Naive thymus-derived CD8-positive, alpha-beta T cell (primary cell): ENCODE measurements at regions not wholly inside any gene's neighbourhood (a gene's known extent, or its start where the extent isn't known, plus 50 kb on each side); places are given as distances from the start of the nearest gene placed in this dataset.

Source experiments
- ATAC-seq, 2 donors: fragments of 150-1000 bp; cut with Tn5 transposase in 1 of 2; sonication (Bioruptor Pico), chemical (Tn5 transposase) in 1 of 2; 1 replicate in 1 of 2; 2 replicates in 1 of 2; pipeline ENCODE4 v1.10.0; 2021; ENCODE audit warnings: mild to moderate bottlenecking in 2 of 2, moderate library complexity in 2 of 2
- POLR2A ChIA-PET: fragments of 350-600 bp; sonication (Branson Sonifier 250); formaldehyde crosslinking; loops from one replicate; lab custom pipeline; 2021; ENCODE audit warnings: antibody characterized with exemption; lab: Charles Lee
- DNase-seq, 10 donors: peaks; one replicate each; pipeline versions ENCODE4 v3.0.0 to v3.0.0-alpha.2; 2020 to 2022
- H3K27ac Mint-ChIP-seq, 10 donors: one replicate each; pipeline ENCODE4 v1.8.0; 2020 to 2022; ENCODE audit warnings: mild to moderate bottlenecking in 10 of 10, mixed read lengths in 10 of 10, moderate library complexity in 4 of 10, inconsistent platforms in 1 of 10
- H3K27me3 Mint-ChIP-seq, 5 donors: one replicate each; pipeline ENCODE4 v1.8.0; 2021 to 2022; ENCODE audit warnings: mixed read lengths in 5 of 5
- H3K36me3 Mint-ChIP-seq, 3 donors: one replicate each; pipeline ENCODE4 v1.8.0; 2020 to 2022; ENCODE audit warnings: mixed read lengths in 3 of 3, mild to moderate bottlenecking in 2 of 3, inconsistent platforms in 1 of 3
- H3K4me1 Mint-ChIP-seq, 4 donors: one replicate each; pipeline ENCODE4 v1.8.0; 2021 to 2022; ENCODE audit warnings: mixed read lengths in 4 of 4
- H3K4me3 Mint-ChIP-seq, 10 donors: one replicate each; pipeline ENCODE4 v1.8.0; 2020 to 2022; ENCODE audit warnings: mild to moderate bottlenecking in 10 of 10, mixed read lengths in 10 of 10, moderate library complexity in 6 of 10, inconsistent platforms in 1 of 10
- H3K9me3 Mint-ChIP-seq, 9 donors: one replicate each; pipeline ENCODE4 v1.8.0; 2020 to 2022; ENCODE audit warnings: mixed read lengths in 9 of 9, mild to moderate bottlenecking in 3 of 9, inconsistent platforms in 1 of 9, moderate library complexity in 1 of 9

GRCh38 chr6:62400521-62401259, 114.7 kb upstream of the KHDRBS2 start:
- Mint-ChIP-seq H3K9me3 (peaks cover 4 to 32% (median 23%) of the 10 kb centered on the region in 9 donors), H3K4me3 (no peak overlapping the region), H3K27ac (peak overlapping the region in 1 of 10 donors; percentile 9), H3K4me1 (no peaks in the 10 kb centered on the region), H3K27me3 (no peaks in the 10 kb centered on the region), H3K36me3 (peaks cover 0 to 6% (median 0%) of the 10 kb centered on the region in 3 donors)
- DNase-seq (no peak), ATAC-seq (no peak)
- POLR2A ChIA-PET, result no interaction called here

- POLR2A ChIA-PET, result no interaction called here
- no peak overlapping the region for H3K4me3 Mint-ChIP-seq
- H3K27me3 Mint-ChIP-seq, result no peaks in the 10 kb centered on the region
- peaks cover 3 to 38% (median 14%) of the 10 kb centered on the region in 9 donors for H3K9me3 Mint-ChIP-seq
- ATAC-seq (no peak), DNase-seq (no peak)
- H3K4me1 Mint-ChIP-seq, result peaks cover 0 to 2% (median 0%) of the 10 kb centered on the region in 4 donors
- H3K27ac Mint-ChIP-seq, result no peak overlapping the region
- H3K36me3 Mint-ChIP-seq, result peaks cover 0 to 1% (median 0%) of the 10 kb centered on the region in 3 donors
These were observed 107.6 kb upstream of the KHDRBS2 start for GRCh38 chr6:62393608-62394007.

- H3K4me3 Mint-ChIP-seq, result no peak overlapping the region
- DNase-seq (no peak), ATAC-seq (no peak)
- POLR2A ChIA-PET, result no interaction called here
- no peaks in the 10 kb centered on the region for H3K27me3 Mint-ChIP-seq
- H3K27ac Mint-ChIP-seq, result no peak overlapping the region
- H3K4me1 Mint-ChIP-seq, result peaks cover 0 to 2% (median 0%) of the 10 kb centered on the region in 4 donors
- peaks cover 2 to 43% (median 16%) of the 10 kb centered on the region in 9 donors for H3K9me3 Mint-ChIP-seq
- peaks cover 0 to 6% (median 0%) of the 10 kb centered on the region in 3 donors for H3K36me3 Mint-ChIP-seq
These were observed 106.3 kb upstream of the KHDRBS2 start for GRCh38 chr6:62392291-62392690.

GRCh38 chr6:62391358-62391757, 105.3 kb upstream of the KHDRBS2 start:
- peaks cover 0 to 2% (median 0%) of the 10 kb centered on the region in 4 donors for H3K4me1 Mint-ChIP-seq
- ATAC-seq (no peak), DNase-seq (no peak)
- no peak overlapping the region for H3K4me3 Mint-ChIP-seq
- H3K27me3 Mint-ChIP-seq, result no peaks in the 10 kb centered on the region
- no peak overlapping the region for H3K27ac Mint-ChIP-seq
- H3K36me3 Mint-ChIP-seq, result peaks cover 0 to 6% (median 0%) of the 10 kb centered on the region in 3 donors
- POLR2A ChIA-PET, result no interaction called here
- peaks cover 0 to 37% (median 13%) of the 10 kb centered on the region in 9 donors for H3K9me3 Mint-ChIP-seq

GRCh38 chr6:62390401-62390800, 104.4 kb upstream of the KHDRBS2 start:
- H3K27ac Mint-ChIP-seq, result no peak overlapping the region
- peaks cover 0 to 33% (median 11%) of the 10 kb centered on the region in 9 donors for H3K9me3 Mint-ChIP-seq
- peaks cover 0 to 6% (median under 1%) of the 10 kb centered on the region in 3 donors for H3K36me3 Mint-ChIP-seq
- no peak overlapping the region for H3K4me3 Mint-ChIP-seq
- no peaks in the 10 kb centered on the region for H3K27me3 Mint-ChIP-seq
- H3K4me1 Mint-ChIP-seq, result peaks cover 0 to 2% (median 0%) of the 10 kb centered on the region in 4 donors
- POLR2A ChIA-PET, result no interaction called here
- ATAC-seq (no peak), DNase-seq (no peak)

GRCh38 chr6:62371453-62372210, 85.6 kb upstream of the KHDRBS2 start:
- Mint-ChIP-seq H3K27me3 (no peaks in the 10 kb centered on the region), H3K27ac (no peak overlapping the region), H3K9me3 (peaks cover 0 to 36% (median 7%) of the 10 kb centered on the region in 9 donors), H3K4me1 (peaks cover 0 to 8% (median under 1%) of the 10 kb centered on the region in 4 donors), H3K36me3 (no peaks in the 10 kb centered on the region), H3K4me3 (no peak overlapping the region)
- DNase-seq, result no peak
- ATAC-seq, result no peak
- POLR2A ChIA-PET, result no interaction called here

- Mint-ChIP-seq H3K36me3 (no peaks in the 10 kb centered on the region), H3K4me3 (peak overlapping the region in 1 of 10 donors; percentile 65), H3K27me3 (no peaks in the 10 kb centered on the region), H3K27ac (peak overlapping the region in 1 of 10 donors; percentile 74), H3K9me3 (peaks cover 0 to 16% (median 0%) of the 10 kb centered on the region in 9 donors), H3K4me1 (peaks cover 0 to 10% (median under 1%) of the 10 kb centered on the region in 4 donors)
- POLR2A ChIA-PET, result no interaction called here
- DNase-seq (no peak), ATAC-seq (peak in 1 of 2 donors; percentile 39)
These were observed 81.6 kb upstream of the KHDRBS2 start for GRCh38 chr6:62367601-62368000.

- no peak for DNase-seq
- peaks cover 0 to 27% (median 6%) of the 10 kb centered on the region in 9 donors for H3K9me3 Mint-ChIP-seq
- H3K36me3 Mint-ChIP-seq, result no peaks in the 10 kb centered on the region
- POLR2A ChIA-PET, result no interaction called here
- no peak overlapping the region for H3K27ac Mint-ChIP-seq
- ATAC-seq, result no peak
- H3K27me3 Mint-ChIP-seq, result no peaks in the 10 kb centered on the region
- H3K4me3 Mint-ChIP-seq, result no peak overlapping the region
- peaks cover 0 to 5% (median 0%) of the 10 kb centered on the region in 4 donors for H3K4me1 Mint-ChIP-seq
These were observed 76.1 kb upstream of the KHDRBS2 start for GRCh38 chr6:62362097-62362496.

GRCh38 chr6:62357835-62358234, 71.8 kb upstream of the KHDRBS2 start:
- Mint-ChIP-seq H3K27me3 (peaks cover 0 to 4% (median 0%) of the 10 kb centered on the region in 5 donors), H3K9me3 (peaks cover 0 to 24% (median 6%) of the 10 kb centered on the region in 9 donors), H3K36me3 (no peaks in the 10 kb centered on the region), H3K4me1 (peaks cover 0 to 2% (median 0%) of the 10 kb centered on the region in 4 donors), H3K27ac (no peak overlapping the region), H3K4me3 (peak overlapping the region in 1 of 10 donors; percentile 20)
- POLR2A ChIA-PET, result no interaction called here
- ATAC-seq (no peak), DNase-seq (no peak)

GRCh38 chr6:62354261-62354660, 68.2 kb upstream of the KHDRBS2 start:
- Mint-ChIP-seq H3K36me3 (no peaks in the 10 kb centered on the region), H3K4me1 (peaks cover 0 to 5% (median 0%) of the 10 kb centered on the region in 4 donors), H3K27ac (no peak overlapping the region), H3K27me3 (peaks cover 0 to 4% (median 0%) of the 10 kb centered on the region in 5 donors), H3K4me3 (no peak overlapping the region), H3K9me3 (peaks cover 0 to 24% (median 6%) of the 10 kb centered on the region in 9 donors)
- ATAC-seq (no peak), DNase-seq (no peak)
- POLR2A ChIA-PET, result no interaction called here

- POLR2A ChIA-PET, result no interaction called here
- Mint-ChIP-seq H3K9me3 (peaks cover 0 to 13% (median 3%) of the 10 kb centered on the region in 9 donors), H3K36me3 (no peaks in the 10 kb centered on the region), H3K27me3 (no peaks in the 10 kb centered on the region), H3K4me3 (no peak overlapping the region), H3K27ac (no peak overlapping the region), H3K4me1 (peaks cover 0 to 3% (median 0%) of the 10 kb centered on the region in 4 donors)
- DNase-seq, result no peak
- ATAC-seq, result no peak
These were observed 60.1 kb upstream of the KHDRBS2 start for GRCh38 chr6:62345962-62346689.

- H3K27me3 Mint-ChIP-seq, result no peaks in the 10 kb centered on the region
- ATAC-seq, result no peak
- H3K36me3 Mint-ChIP-seq, result no peaks in the 10 kb centered on the region
- H3K4me3 Mint-ChIP-seq, result no peak overlapping the region
- peaks cover 0 to 3% (median 0%) of the 10 kb centered on the region in 4 donors for H3K4me1 Mint-ChIP-seq
- no peak for DNase-seq
- POLR2A ChIA-PET, result no interaction called here
- no peak overlapping the region for H3K27ac Mint-ChIP-seq
- H3K9me3 Mint-ChIP-seq, result peaks cover 0 to 15% (median 4%) of the 10 kb centered on the region in 9 donors
These were observed 59.4 kb upstream of the KHDRBS2 start for GRCh38 chr6:62345446-62345845.
